DMS79 treated with DMSO at 0.1 percent for 48 hours (cell line): ENCODE measurements at regions not wholly inside any gene's neighbourhood (a gene's known extent, or its start where the extent isn't known, plus 50 kb on each side); places are given as distances from the start of the nearest gene placed in this dataset.
"Not testable (repeated sequence)": the region's sequence is repeated elsewhere in the genome, so short reads cannot be mapped to it uniquely, and the experiment has no call there.

Experiments used
- DNase-seq: peaks from one replicate; lab custom pipeline; 2025; lab: John Stamatoyannopoulos, UW

DNA sequence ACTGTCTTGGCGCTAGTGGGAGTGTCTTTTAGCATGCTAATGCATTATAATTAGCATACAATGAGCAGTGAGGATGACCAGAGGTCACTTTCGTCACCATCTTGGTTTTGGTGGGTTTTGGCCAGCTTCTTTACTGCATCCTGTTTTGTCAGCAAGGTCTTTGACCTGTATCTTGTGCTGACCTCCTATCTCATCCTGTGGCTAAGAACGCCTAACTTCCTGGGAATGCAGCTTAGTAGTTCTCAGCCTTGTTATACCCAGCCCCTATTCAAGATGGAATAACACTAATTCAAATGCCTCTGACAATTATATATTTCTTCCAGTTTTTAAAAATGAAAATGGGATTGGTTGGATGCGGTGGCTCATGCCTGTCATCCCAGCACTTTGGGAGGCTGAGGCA lies 92.0 kb upstream of the TMTC4 start:
- not testable (repeated sequence) for DNase-seq

DNA sequence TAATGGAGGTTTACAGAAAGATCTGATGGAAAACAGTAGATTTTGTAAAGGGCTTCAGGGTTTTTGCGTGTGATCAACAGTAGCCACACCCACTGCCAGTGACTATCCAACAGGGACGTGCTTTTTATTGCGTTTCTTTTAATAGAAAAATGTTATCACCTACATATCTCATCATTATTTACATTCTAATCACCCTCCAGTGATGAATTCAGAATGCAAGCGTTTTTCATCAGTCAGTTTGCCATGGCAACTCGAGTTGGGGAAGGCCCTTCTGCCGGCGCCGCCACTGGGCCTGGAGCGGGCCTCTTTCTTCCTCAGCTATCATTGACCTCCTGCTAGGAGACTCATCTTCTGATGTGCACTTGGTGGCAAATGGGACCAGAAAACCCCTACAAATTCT lies 90.3 kb upstream of the TMTC4 start:
- DNase-seq = no peak

DNA sequence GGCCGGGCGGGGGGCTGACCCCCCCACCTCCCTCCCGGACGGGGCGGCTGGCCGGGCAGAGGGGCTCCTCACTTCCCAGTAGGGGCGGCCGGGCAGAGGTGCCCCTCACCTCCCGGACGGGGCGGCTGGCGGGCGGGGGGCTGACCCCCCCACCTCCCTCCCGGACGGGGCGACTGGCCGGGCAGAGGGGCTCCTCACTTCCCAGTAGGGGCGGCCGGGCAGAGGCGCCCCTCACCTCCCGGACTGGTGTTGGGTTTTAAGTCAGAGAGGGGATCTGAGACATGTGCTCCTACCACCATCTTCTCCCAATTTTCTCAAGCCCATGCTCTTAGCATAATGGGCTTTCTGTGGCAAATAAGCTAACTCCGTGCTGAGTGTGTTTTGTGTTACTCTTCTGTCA lies 87.5 kb upstream of the TMTC4 start:
- DNase-seq = not testable (repeated sequence)

DNA sequence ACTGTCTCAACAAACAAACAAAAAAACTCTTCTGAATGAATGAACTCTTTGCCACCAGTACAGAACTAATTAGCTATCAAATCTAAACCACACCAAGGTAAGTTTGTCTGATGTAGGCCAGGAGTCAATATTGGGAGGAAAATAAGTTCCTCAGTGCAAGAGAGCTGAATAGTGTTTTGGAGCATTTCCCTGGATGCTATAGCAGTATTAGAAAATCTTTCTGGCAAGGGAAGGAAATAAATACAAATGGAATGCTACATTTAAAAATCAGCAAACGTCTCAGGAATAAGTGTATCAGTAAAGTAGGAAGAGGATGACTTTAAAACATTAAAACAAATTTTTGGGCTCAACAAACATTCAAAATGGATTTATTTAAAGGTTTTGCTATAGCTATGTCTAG lies 81.3 kb upstream of the TMTC4 start:
- DNase-seq = no peak

DNA sequence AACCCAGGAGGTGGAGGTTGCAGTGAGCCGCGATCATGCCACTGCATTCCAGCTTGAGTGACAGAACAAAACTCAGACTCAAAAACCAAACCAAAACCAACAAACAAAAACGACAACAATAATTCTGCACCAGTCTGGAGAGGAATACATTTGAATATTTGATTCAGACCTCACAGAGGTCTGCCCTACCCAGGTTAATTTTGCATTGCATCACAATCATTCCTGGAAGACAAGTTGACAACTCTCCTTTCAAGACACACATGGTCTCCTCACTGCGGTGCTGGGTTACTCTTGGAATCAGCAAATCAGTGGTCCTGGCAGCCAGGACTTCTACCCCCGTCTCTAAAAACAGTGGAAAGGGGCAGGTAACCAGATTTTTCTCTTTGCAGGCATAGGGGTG lies 79.9 kb upstream of the TMTC4 start:
- no peak for DNase-seq

DNA sequence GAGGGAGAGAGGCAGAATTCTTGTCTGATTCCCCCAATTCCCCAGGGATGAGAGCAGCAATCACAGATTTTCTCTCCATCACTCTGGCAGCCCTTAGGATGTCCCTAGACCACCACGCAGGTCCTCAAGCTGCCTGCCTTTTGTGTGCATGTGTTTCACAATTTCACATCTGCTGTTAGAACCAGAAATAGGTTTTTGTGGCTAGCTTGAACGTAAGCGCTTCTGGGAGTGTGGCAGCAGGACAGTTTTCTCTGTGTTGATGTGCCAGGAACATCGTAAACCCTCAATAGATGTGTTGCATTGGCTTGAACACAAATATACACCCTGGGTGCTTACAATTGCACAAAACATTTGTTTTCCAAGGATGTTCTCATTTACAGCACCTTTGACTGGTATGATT lies 78.8 kb upstream of the TMTC4 start:
- DNase-seq = no peak

DNA sequence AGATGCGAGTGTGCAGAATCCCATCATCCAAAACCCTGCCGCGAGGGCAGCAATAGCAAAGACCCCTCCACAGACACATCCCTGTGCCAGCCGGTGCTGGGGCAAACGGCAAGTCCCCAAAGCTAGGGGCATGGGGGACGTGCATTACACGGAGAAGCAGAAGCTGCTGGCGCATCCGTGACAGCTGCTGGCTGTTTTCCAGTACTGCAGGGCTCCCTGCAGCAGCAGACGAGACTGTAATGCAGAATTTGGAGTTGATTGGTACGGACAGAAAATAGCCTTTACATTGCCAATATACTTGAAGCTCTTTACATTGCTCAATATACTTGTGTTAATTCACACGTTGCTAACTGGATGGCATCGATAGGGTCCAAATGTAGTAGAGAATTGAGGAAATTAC lies 77.2 kb upstream of the TMTC4 start:
- DNase-seq = peak; percentile 84

DNA sequence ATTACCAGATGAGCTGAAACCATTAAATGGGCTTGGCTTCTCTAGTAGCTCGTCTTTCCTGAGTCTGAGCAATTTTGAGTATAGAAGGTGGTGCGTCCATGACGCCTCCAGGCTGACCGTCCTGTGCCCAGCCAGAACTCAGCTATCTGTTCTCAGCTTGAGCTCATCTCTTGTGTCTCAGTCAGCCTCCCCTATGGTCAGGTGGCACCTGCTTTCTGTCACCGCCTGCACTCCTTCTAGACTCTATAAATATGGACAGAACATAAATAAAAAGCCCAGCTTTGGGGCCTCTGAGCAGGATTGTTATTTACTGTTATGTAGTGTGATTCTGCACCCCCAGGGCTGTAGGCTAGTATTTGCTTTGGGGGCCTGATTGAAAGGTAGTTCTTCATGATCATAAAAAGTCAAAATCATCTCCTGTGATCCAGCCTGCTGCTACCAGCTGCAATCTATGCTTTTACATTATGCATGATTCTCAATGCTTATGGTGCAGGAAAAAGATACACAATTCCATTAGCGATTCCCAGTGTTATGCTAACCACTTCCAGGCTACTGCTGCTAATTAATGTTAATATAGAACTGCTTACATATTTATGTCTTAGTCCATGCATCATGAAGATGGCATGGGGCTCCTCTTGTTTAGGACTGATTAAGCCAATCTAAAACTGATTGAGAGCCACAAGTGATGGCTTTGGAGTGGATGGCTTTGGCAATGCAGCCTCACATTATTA lies 72.5 kb upstream of the TMTC4 start:
- DNase-seq = no peak

DNA sequence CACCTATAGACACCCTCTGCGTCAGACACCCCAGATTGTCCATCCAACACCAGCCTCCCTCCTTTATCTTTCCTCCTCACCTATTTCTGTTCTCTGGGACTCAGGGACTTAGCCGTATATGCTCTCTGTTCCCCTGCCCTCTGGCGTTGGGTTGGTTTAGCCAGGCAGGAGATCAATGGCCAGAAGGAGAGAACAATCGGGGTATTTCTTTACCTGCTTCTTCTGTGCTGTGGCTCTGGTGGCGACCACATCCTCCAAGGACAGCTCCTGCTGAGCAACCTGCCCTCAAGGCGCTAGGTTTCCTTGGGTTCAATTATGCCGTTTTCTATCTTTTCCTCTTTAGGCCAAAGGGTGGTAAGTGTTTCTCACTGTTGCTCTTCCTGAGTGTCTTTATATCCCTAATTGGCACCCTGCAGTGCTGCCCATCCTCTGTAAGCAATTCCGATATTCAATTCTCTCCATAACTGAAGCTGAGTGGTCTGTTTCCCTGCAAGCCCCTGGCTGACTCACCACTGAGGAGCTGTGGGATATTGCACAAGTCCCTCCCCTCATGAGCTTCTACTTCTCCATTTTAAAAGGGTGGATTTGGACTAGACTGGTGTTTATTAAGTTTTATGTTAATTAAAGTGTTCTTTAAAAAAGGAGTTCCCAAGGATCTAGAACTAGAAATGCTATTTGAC lies 63.7 kb upstream of the TMTC4 start:
- no peak for DNase-seq

DNA sequence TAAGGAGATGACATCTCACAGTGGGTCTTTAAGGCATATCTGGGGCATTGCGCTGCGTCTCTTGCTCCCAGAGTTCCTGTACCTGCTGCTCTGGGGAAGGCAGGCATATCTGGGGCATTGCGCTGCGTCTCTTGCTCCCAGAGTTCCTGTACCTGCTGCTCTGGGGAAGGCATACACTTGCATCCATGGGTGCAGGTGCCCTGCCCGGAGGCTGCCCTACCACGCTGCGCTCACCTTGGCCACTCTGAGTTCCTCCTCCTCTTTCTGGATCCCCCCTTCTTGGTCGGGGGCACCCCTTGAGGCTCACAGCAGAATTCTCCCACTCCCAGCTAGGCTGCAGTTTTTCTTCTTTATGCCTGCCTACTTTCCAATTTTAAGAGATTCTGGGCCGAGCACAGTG lies 60.9 kb upstream of the TMTC4 start:
- no peak for DNase-seq

DNA sequence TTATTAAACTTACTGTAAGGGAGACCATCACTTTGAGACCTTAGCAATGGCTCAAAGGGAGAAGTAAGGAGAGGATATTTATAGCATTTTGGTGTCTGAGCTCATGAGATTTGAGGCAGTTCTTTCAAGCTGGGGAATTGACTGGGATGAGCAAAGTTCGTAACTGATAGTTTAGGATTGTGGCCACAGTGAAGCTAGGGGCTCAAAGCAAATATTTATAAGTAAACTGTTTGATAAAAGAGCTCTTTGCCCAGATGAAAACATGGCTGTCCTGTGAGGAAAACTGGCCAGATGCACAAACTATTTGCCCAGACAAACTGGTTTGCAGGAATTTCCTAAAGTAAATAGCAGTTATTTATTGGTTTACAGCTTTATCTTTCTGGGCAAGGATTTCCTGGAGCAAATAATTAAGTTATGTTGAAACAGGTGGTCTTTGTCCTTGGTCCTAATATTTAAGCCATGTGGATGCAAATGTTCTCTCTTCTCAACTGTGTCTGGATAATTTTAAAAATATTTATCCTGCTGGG lies 59.7 kb upstream of the TMTC4 start:
- DNase-seq = no peak

DNA sequence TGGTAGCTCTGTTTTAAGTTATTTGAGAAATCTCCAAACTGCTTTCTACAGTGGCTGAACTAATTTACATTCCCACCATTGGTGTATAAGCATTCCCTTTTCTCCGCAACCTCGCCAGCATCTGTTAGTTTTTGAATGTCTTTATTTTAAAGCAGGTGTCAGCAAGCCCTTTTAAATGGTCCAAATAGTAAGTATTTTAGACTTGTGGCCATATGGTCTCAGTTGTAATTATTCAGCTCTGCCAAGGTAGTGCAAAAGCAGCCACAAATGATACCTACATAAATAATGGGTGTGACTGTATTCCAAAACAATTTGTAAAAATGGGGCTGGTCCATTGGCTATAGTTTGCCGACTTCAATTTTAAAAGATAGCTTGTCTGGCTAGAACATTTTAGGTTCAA lies 58.7 kb upstream of the TMTC4 start:
- no peak for DNase-seq

DNA sequence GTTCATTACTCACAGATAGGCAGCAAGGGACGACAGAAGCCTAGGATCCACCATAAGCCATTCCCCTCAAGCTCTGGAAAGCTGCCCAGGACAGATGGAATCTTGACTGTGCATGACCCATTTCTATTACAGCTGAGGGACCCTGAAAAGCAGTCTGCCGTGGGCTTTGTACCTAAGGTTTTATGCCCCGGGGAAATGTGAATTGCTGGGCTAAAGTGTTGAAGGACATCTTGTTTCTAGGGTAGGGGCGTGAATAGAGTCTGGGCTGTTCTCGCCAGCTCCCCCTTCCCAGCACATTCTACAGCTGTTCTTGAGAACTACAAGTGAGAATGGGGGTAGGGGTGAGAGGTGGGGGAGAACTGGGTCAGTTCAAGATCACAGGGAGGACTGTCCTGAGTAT lies 53.6 kb upstream of the TMTC4 start:
- DNase-seq = no peak

DNA sequence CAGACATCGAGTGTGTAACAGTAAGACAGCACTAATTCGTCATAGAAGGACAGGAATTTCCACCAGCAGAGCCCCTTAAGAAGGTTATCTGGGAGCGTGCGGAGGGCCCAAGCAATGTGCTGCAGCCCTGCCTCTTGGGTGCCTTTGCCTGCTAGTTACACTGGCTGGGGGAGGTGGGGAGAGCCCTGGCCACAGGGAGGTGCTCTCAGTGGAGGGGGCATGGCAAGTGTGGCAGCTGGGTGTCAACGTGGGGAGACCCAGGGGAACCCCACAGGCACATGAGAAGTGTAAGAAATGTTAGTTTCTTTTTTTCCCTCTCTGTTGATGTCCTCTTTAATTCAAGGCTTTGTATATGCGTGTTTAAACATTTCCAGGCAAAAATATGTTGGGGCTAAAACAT lies 50.9 kb upstream of the TMTC4 start:
- DNase-seq = no peak

DNA sequence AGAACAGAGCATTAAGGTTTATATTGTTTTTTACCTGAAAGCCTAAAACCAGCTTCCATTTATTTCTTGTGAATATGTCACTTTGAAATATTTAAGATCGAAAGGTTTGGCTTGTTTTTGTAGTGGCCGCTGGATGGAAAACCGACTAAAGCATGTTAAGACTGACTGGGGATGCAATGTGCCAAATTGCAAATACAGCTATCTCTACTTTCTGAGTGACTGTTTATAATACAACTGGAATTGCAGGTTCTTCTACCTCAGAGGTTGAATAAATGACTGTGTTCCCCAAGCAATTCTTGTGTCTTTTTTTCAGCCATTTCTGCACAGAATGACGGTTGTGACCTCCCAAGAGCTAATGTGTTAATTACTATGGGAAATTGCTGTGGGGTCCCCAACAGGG lies 50.0 kb upstream of the TMTC4 start:
- DNase-seq = no peak
